Neural cell (in vitro differentiated cells): ENCODE measurements at regions not wholly inside any gene's neighbourhood (a gene's known extent, or its start where the extent isn't known, plus 50 kb on each side); places are given as distances from the start of the nearest gene placed in this dataset.

Experiments used
- H2AFZ ChIP-seq: fragments of 200-600, 300-800 bp; sonication (generic), shearing (Covaris generic); 2 replicates; pipeline ENCODE4 v1.6.0; 2014; ENCODE audit warnings: low read depth, mild to moderate bottlenecking, antibody characterized with exemption, low read length, moderate library complexity
- H3F3A ChIP-seq: fragments of 200-600 bp; shearing (Covaris generic); 2 replicates; pipeline ENCODE4 v1.6.1; 2016; ENCODE audit warnings: mild to moderate bottlenecking, moderate library complexity, mixed read lengths, antibody characterized with exemption, low read length; ENCODE audit not compliant: insufficient read depth, poor library complexity, severe bottlenecking
- H3K27ac ChIP-seq: fragments of 200-600, 300-800 bp; sonication (generic), shearing (Covaris generic); 2 replicates; pipeline ENCODE4 v1.5.1; 2014; ENCODE audit warnings: mild to moderate bottlenecking, low read length, moderate library complexity
- H3K27me3 ChIP-seq: fragments of 300-800, 200-600 bp; sonication (generic), shearing (Covaris generic); 2 replicates; pipeline ENCODE4 v1.6.0; 2014; ENCODE audit warnings: mild to moderate bottlenecking, low read depth, low read length, moderate library complexity; ENCODE audit not compliant: insufficient read depth
- H3K36me3 ChIP-seq: fragments of 300-800, 200-600 bp; sonication (generic), shearing (Covaris generic); 2 replicates; pipeline ENCODE4 v1.5.1; 2014; ENCODE audit warnings: mild to moderate bottlenecking, antibody characterized with exemption, low read length, moderate library complexity; ENCODE audit not compliant: insufficient read depth
- H3K4me2 ChIP-seq: fragments of 300-800, 200-600 bp; sonication (generic), shearing (Covaris generic); 2 replicates; pipeline ENCODE4 v1.6.0; 2014; ENCODE audit warnings: mild to moderate bottlenecking, low read length
- H3K4me3 ChIP-seq: fragments of 300-800, 200-600 bp; sonication (generic), shearing (Covaris generic); 2 replicates; pipeline ENCODE4 v1.5.1; 2014; ENCODE audit warnings: mild to moderate bottlenecking, low read length, moderate library complexity
- H3K79me2 ChIP-seq: fragments of 200-600 bp; shearing (Covaris generic); replicated peaks from 2 replicates; pipeline ENCODE4 v1.6.0; 2014; ENCODE audit warnings: mild to moderate bottlenecking, low read length, moderate library complexity; ENCODE audit not compliant: insufficient read depth
- H3K9ac ChIP-seq: fragments of 300-800, 200-600 bp; sonication (generic), shearing (Covaris generic); 2 replicates; pipeline ENCODE4 v1.6.1; 2016; ENCODE audit warnings: mild to moderate bottlenecking, low read length, mixed read lengths
- H3K9me2 ChIP-seq: fragments of 200-600 bp; shearing (Covaris generic); 2 replicates; pipeline ENCODE4 v1.6.1; 2016; ENCODE audit warnings: mild to moderate bottlenecking, low read length, mixed read lengths; ENCODE audit not compliant: insufficient read depth
- H3K9me3 ChIP-seq: fragments of 200-600, 300-800 bp; sonication (generic), shearing (Covaris generic); 2 replicates; pipeline ENCODE4 v1.6.1; 2016; ENCODE audit warnings: mild to moderate bottlenecking, mixed run types, low read length, moderate library complexity, mixed read lengths
- H4K20me1 ChIP-seq: fragments of 200-600 bp; shearing (Covaris generic); 2 replicates; pipeline ENCODE4 v1.6.1; 2016; ENCODE audit warnings: mild to moderate bottlenecking, mixed run types; ENCODE audit not compliant: insufficient read depth
- CTCF ChIP-seq: fragments of 450-650 bp; IDR thresholded peaks from 2 replicates; pipeline ENCODE4 v1.5.1; 2014; ENCODE audit warnings: antibody characterized with exemption, mild to moderate bottlenecking, moderate library complexity; ENCODE audit not compliant: poor library complexity, severe bottlenecking
- EP300 ChIP-seq: fragments of 450-650 bp; conservative IDR thresholded peaks from 2 replicates; pipeline ENCODE4 v1.6.1; 2014; ENCODE audit warnings: antibody characterized with exemption, mild to moderate bottlenecking, moderate library complexity; ENCODE audit not compliant: poor library complexity, severe bottlenecking
- EZH2 ChIP-seq: fragments of 200-600, 300-800 bp; shearing (Covaris generic), sonication (generic); IDR thresholded peaks from 2 replicates; pipeline ENCODE4 v1.6.1; 2014; ENCODE audit warnings: antibody characterized with exemption, low read length, borderline replicate concordance, mild to moderate bottlenecking; ENCODE audit not compliant: insufficient read depth, poor library complexity, severe bottlenecking
- MXI1 ChIP-seq: fragments of 450-650 bp; conservative IDR thresholded peaks from 2 replicates; pipeline ENCODE4 v1.6.1; 2014; ENCODE audit warnings: antibody characterized with exemption, mild to moderate bottlenecking; ENCODE audit not compliant: poor library complexity, severe bottlenecking
- POLR2AphosphoS5 ChIP-seq: IDR thresholded peaks from 2 replicates; pipeline ENCODE4 v1.6.1; 2012
- RAD21 ChIP-seq: fragments of 450-650 bp; conservative IDR thresholded peaks from 2 replicates; pipeline ENCODE4 v1.6.1; 2014; ENCODE audit warnings: antibody characterized with exemption, mild to moderate bottlenecking, moderate library complexity
- REST ChIP-seq: IDR thresholded peaks from 2 replicates; pipeline ENCODE4 v1.6.1; 2012; ENCODE audit warnings: borderline replicate concordance
- SMC3 ChIP-seq: fragments of 450-650 bp; conservative IDR thresholded peaks from 2 replicates; pipeline ENCODE4 v1.6.1; 2014; ENCODE audit warnings: antibody characterized with exemption, mild to moderate bottlenecking, moderate library complexity; ENCODE audit not compliant: poor library complexity
- TAF1 ChIP-seq: IDR thresholded peaks from 2 replicates; pipeline ENCODE4 v1.6.1; 2012; ENCODE audit warnings: low read depth

GRCh38 chr13:84739021-84739420 is 856.7 kb upstream of the SLITRK1 start:
- no peak for TF ChIP-seq SMC3
- TF ChIP-seq MXI1: no peak
- TF ChIP-seq RAD21: no peak
- no peak for TF ChIP-seq TAF1
- no peak for TF ChIP-seq EP300
- TF ChIP-seq POLR2AphosphoS5: no peak
- Histone ChIP-seq H4K20me1 (no peaks in the 10 kb centered on the region), H3K9ac (no peak overlapping the region), H2AFZ (no peak overlapping the region), H3F3A (no peaks in the 10 kb centered on the region), H3K27me3 (no peaks in the 10 kb centered on the region), H3K4me3 (no peak overlapping the region), H3K36me3 (no peaks in the 10 kb centered on the region), H3K4me2 (no peak overlapping the region), H3K27ac (no peak overlapping the region), H3K79me2 (no peaks in the 10 kb centered on the region), H3K9me3 (no peaks in the 10 kb centered on the region), H3K9me2 (no peaks in the 10 kb centered on the region)

GRCh38 chr13:84737661-84738060 is 855.4 kb upstream of the SLITRK1 start:
- Histone ChIP-seq H3K9ac (no peak overlapping the region), H3K79me2 (no peaks in the 10 kb centered on the region), H3K36me3 (no peaks in the 10 kb centered on the region), H3K27me3 (no peaks in the 10 kb centered on the region), H4K20me1 (no peaks in the 10 kb centered on the region), H3K4me2 (no peak overlapping the region), H3K9me3 (no peaks in the 10 kb centered on the region), H3K27ac (no peak overlapping the region), H3F3A (no peaks in the 10 kb centered on the region), H3K9me2 (no peaks in the 10 kb centered on the region), H2AFZ (no peak overlapping the region), H3K4me3 (no peak overlapping the region)
- TF ChIP-seq EP300 (no peak), MXI1 (no peak), REST (no peak), EZH2 (no peak), TAF1 (no peak), POLR2AphosphoS5 (no peak), RAD21 (no peak), SMC3 (no peak), CTCF (no peak)
